DOHH2 (cell line): ENCODE measurements at regions not wholly inside any gene's neighbourhood (a gene's known extent, or its start where the extent isn't known, plus 50 kb on each side); places are given as distances from the start of the nearest gene placed in this dataset.

Source experiments
- H3F3A ChIP-seq: fragments of 200-600 bp; sonication (generic), shearing (Covaris generic); 2 replicates; pipeline ENCODE4 v1.6.0; 2016; ENCODE audit warnings: antibody characterized with exemption, mild to moderate bottlenecking; ENCODE audit not compliant: control insufficient read depth, insufficient read depth
- H3K27ac ChIP-seq: fragments of 200-600 bp; sonication (generic); 2 replicates; pipeline ENCODE4 v1.5.1; 2014; ENCODE audit warnings: low read depth, mild to moderate bottlenecking, low read length, moderate library complexity
- H3K27me3 ChIP-seq: fragments of 200-600 bp; sonication (generic); 2 replicates; pipeline ENCODE4 v1.6.1; 2014; ENCODE audit warnings: mild to moderate bottlenecking, low read length, mixed read lengths; ENCODE audit not compliant: control insufficient read depth
- H3K36me3 ChIP-seq: fragments of 200-600 bp; sonication (generic); 2 replicates; pipeline ENCODE4 v1.6.1; 2014; ENCODE audit warnings: mild to moderate bottlenecking, low read length, moderate library complexity, mixed read lengths; ENCODE audit not compliant: control insufficient read depth
- H3K4me1 ChIP-seq: fragments of 200-600 bp; sonication (generic); 2 replicates; pipeline ENCODE4 v1.6.1; 2014; ENCODE audit warnings: mild to moderate bottlenecking, low read length, mixed read lengths; ENCODE audit not compliant: control insufficient read depth
- H3K4me2 ChIP-seq: fragments of 200-600 bp; sonication (generic); 2 replicates; pipeline ENCODE4 v1.6.0; 2014; ENCODE audit warnings: mild to moderate bottlenecking, low read length, moderate library complexity
- H3K4me3 ChIP-seq: fragments of 200-600 bp; sonication (generic); 2 replicates; pipeline ENCODE4 v1.5.1; 2014; ENCODE audit warnings: mild to moderate bottlenecking, low read length, mixed read lengths
- H3K79me2 ChIP-seq: fragments of 200-600 bp; sonication (generic); 2 replicates; pipeline ENCODE4 v1.6.1; 2014; ENCODE audit warnings: mild to moderate bottlenecking, low read length, mixed read lengths; ENCODE audit not compliant: control insufficient read depth
- H3K9me2 ChIP-seq: fragments of 200-600 bp; sonication (generic); replicated peaks from 2 replicates; pipeline ENCODE4 v1.6.1; 2014; ENCODE audit warnings: mild to moderate bottlenecking, low read length, mixed read lengths; ENCODE audit not compliant: control insufficient read depth
- H3K9me3 ChIP-seq: fragments of 200-600 bp; sonication (generic); 2 replicates; pipeline ENCODE4 v1.6.1; 2014; ENCODE audit warnings: antibody characterized with exemption, low read length, mixed read lengths; ENCODE audit not compliant: control insufficient read depth, insufficient read depth
- H4K20me1 ChIP-seq: fragments of 200-600 bp; sonication (generic); 2 replicates; pipeline ENCODE4 v1.6.0; 2014; ENCODE audit warnings: low read depth, mild to moderate bottlenecking, antibody characterized with exemption, low read length, moderate library complexity; ENCODE audit not compliant: control insufficient read depth, insufficient read depth
- EZH2phosphoT487 ChIP-seq: fragments of 200-600 bp; sonication (generic); IDR thresholded peaks from 2 replicates; pipeline ENCODE4 v1.6.1; 2017; ENCODE audit warnings: borderline replicate concordance, mild to moderate bottlenecking, antibody characterized with exemption, low read length, moderate library complexity, mixed read lengths
- TF ChIP-seq, protein P1 (sequence below): fragments of 200-600 bp; sonication (generic); IDR thresholded peaks from one replicate; pipeline ENCODE4 v1.5.1; 2014; ENCODE audit warnings: antibody characterized with exemption, mild to moderate bottlenecking, low read depth, low read length; ENCODE audit not compliant: poor library complexity, severe bottlenecking

DNA sequence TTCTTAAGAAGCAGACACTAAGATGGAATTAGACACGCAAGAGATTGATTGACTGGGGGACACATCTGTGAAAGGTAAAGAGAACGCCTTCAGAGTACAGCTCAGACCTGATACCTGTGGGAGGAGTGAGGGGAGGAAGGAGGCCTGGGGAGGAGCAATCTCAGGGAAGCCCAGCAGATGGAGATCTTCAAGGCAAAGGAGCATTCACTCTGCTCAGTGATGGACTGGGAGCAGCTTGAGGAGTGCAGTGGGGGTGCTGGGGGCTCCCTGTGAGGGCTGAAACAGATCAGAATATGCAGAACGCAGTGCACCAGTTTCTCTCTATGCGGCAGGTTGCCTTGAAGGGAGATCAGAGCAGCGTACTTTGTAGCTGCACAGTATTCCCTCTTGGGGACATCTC, 103.7 kb upstream of the ATP8B1 start:
- no peaks in the 10 kb centered on the region for H3K79me2 ChIP-seq
- no peaks in the 10 kb centered on the region for H3K36me3 ChIP-seq
- no peaks in the 10 kb centered on the region for H4K20me1 ChIP-seq
- H3K4me3 ChIP-seq, result no peak overlapping the region
- H3K4me1 ChIP-seq, result no peaks in the 10 kb centered on the region
- H3K27me3 ChIP-seq, result peaks cover 5% of the 10 kb centered on the region; the same call in 1 of the 2 replicates
- TF ChIP-seq EZH2phosphoT487, result no peak
- TF ChIP-seq, protein P1, sequence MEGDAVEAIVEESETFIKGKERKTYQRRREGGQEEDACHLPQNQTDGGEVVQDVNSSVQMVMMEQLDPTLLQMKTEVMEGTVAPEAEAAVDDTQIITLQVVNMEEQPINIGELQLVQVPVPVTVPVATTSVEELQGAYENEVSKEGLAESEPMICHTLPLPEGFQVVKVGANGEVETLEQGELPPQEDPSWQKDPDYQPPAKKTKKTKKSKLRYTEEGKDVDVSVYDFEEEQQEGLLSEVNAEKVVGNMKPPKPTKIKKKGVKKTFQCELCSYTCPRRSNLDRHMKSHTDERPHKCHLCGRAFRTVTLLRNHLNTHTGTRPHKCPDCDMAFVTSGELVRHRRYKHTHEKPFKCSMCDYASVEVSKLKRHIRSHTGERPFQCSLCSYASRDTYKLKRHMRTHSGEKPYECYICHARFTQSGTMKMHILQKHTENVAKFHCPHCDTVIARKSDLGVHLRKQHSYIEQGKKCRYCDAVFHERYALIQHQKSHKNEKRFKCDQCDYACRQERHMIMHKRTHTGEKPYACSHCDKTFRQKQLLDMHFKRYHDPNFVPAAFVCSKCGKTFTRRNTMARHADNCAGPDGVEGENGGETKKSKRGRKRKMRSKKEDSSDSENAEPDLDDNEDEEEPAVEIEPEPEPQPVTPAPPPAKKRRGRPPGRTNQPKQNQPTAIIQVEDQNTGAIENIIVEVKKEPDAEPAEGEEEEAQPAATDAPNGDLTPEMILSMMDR, result peak; percentile 21
- H3K9me2 ChIP-seq, result no peaks in the 10 kb centered on the region
- H3K4me2 ChIP-seq, result no peak overlapping the region
- no peaks in the 10 kb centered on the region for H3K9me3 ChIP-seq
- H3F3A ChIP-seq, result no peaks in the 10 kb centered on the region
- H3K27ac ChIP-seq, result no peak overlapping the region

DNA sequence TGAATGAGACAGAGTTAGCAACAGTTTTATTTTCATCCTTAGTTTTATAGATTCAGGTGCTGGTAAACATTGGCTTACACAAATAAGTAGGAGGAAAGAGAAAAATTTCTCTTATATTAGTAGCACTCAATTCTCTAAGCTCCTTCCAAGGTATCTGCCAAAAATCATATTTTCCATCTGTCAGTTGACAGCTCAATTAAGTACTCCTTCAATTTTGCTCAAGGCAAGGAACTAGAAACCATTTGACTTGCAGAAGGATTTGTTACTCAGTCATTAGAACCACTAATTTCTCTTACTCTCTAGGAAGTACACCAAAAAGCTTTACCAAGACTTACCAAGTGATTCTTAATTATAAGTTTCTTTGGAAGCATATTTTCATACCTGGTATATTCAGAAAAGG, 101.4 kb upstream of the ATP8B1 start:
- no peaks in the 10 kb centered on the region for H3K36me3 ChIP-seq
- H3K4me1 ChIP-seq, result no peaks in the 10 kb centered on the region
- TF ChIP-seq EZH2phosphoT487, result no peak
- no peaks in the 10 kb centered on the region for H3K9me3 ChIP-seq
- H3K27ac ChIP-seq, result no peak overlapping the region
- H3K4me2 ChIP-seq, result no peak overlapping the region
- 0 out of 2 replicates have a peak, but pooled peaks cover 3% of the 10 kb centered on the region for H3K27me3 ChIP-seq
- H3F3A ChIP-seq, result no peaks in the 10 kb centered on the region
- H3K79me2 ChIP-seq, result no peaks in the 10 kb centered on the region
- H3K4me3 ChIP-seq, result no peak overlapping the region
- H3K9me2 ChIP-seq, result no peaks in the 10 kb centered on the region
- no peaks in the 10 kb centered on the region for H4K20me1 ChIP-seq

DNA sequence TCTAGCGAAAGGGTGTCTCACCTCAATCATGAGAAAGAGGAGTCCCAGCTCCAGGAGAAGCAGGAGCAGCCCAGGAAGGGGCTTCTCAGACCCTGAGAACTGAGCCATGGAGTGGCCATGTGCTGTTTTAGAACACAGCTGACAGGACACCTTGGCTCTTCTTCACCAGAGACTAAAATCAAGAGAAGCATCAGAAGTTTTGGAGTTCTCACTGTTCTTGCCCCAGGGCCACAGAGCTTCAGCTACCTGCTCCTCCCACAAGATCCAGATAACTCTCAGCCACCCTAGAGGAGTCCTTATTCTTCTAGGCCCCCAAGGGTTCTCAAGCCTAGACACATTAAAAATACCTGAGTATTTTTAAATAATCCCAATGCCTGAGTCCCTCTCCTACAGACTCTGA, 99.6 kb upstream of the ATP8B1 start:
- Histone ChIP-seq H3K36me3 (no peaks in the 10 kb centered on the region), H3K79me2 (no peaks in the 10 kb centered on the region), H3K4me3 (no peak overlapping the region), H3K27ac (no peak overlapping the region), H3K9me3 (no peaks in the 10 kb centered on the region), H3F3A (no peaks in the 10 kb centered on the region), H3K9me2 (no peaks in the 10 kb centered on the region), H3K4me1 (no peaks in the 10 kb centered on the region), H3K4me2 (no peak overlapping the region), H4K20me1 (no peaks in the 10 kb centered on the region), H3K27me3 (no peaks in the 10 kb centered on the region)
- TF ChIP-seq EZH2phosphoT487, result no peak
- TF ChIP-seq, protein P1, result no peak

DNA sequence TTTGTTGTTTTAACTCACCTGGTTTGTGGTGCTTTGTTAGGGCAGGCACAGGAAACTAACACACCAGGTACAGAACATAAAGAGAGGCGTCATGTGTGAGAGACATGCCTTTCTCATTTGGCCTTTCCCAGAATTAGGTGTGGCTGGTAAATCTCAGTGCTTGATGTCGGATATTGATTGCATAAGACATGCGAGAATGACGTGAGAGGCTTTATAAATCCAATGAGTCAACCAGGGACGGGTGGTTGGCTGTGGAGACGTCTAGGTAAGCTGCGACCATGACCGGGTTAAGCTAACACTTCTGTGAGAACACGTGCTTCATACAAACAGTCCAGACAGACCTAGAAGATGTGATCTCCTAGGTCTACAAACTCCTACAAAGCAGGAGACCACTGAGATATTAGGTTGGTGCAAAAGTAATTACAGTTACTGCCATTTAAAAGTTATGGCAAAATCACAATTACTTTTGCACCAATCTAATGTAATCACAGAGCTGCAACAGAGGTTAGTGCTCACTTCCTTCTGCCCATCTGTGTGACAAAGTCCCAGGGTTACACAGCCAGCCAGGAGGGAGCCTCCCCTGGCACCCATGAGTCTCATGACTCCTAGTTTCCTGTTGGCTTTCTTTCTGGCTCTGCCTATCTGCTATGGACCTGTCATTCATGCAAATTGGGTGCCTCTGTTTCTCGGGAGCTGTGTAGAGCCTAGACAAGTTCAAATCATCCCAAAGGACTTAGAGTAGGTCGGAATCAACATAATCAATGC, 98.9 kb upstream of the ATP8B1 start:
- no peaks in the 10 kb centered on the region for H3F3A ChIP-seq
- no peaks in the 10 kb centered on the region for H3K27me3 ChIP-seq
- H3K4me1 ChIP-seq, result no peaks in the 10 kb centered on the region
- no peak overlapping the region for H3K4me3 ChIP-seq
- H3K9me3 ChIP-seq, result no peaks in the 10 kb centered on the region
- no peaks in the 10 kb centered on the region for H3K79me2 ChIP-seq
- TF ChIP-seq, protein P1, result no peak
- TF ChIP-seq EZH2phosphoT487, result no peak
- no peaks in the 10 kb centered on the region for H3K9me2 ChIP-seq
- H4K20me1 ChIP-seq, result no peaks in the 10 kb centered on the region
- no peak overlapping the region for H3K27ac ChIP-seq
- no peaks in the 10 kb centered on the region for H3K36me3 ChIP-seq
- H3K4me2 ChIP-seq, result no peak overlapping the region
